H1 (cell line): ENCODE measurements at regions not wholly inside any gene's neighbourhood (a gene's known extent, or its start where the extent isn't known, plus 50 kb on each side); places are given as distances from the start of the nearest gene placed in this dataset.

Experiments used
- CTCF ChIP-seq, 3 experiments: IDR thresholded peaks; 1 replicate in 2 of 3; 2 replicates in 1 of 3; pipeline versions ENCODE4 v1.5.1 to v1.6.1; 2011; ENCODE audit warnings: low read length in 3 of 3, mild to moderate bottlenecking in 3 of 3, inconsistent platforms in 2 of 3, low read depth in 1 of 3, moderate library complexity in 1 of 3; ENCODE audit not compliant: insufficient read depth in 1 of 3; ENCODE audit errors: control extremely low read depth in 1 of 3
- NRF1 ChIP-seq: IDR thresholded peaks from 2 replicates; pipeline ENCODE4 v1.6.1; 2011; ENCODE audit warnings: mild to moderate bottlenecking, low read depth, low read length, improper control_type of control experiment
- RBBP5 ChIP-seq: IDR thresholded peaks from 2 replicates; pipeline ENCODE4 v1.7.1; 2012; ENCODE audit warnings: low read depth, mild to moderate bottlenecking, inconsistent platforms, low read length, moderate library complexity, borderline replicate concordance

GRCh38 chr6:86500035-86500434 is 437.3 kb upstream of the HTR1E start (continued):
- no peak for TF ChIP-seq CTCF (IDR thresholded peaks at IDR 0.05; ENCODE audit: control extremely low read depth in 1 of 3, insufficient read depth in 1 of 3, low read depth in 1 of 3, low read length in 3 of 3)
- no peak for TF ChIP-seq RBBP5
- no peak for TF ChIP-seq NRF1
